Kidney (tissue), 13 donors: ENCODE measurements at regions not wholly inside any gene's neighbourhood (a gene's known extent, or its start where the extent isn't known, plus 50 kb on each side); places are given as distances from the start of the nearest gene placed in this dataset.

ENCODE experiments used
- DNase-seq, 5 donors: peaks; one replicate each; pipeline ENCODE4 v3.0.0-alpha.2; 2013 to 2020
- FAIRE-seq: peaks from 2 replicates; lab custom pipeline; 2012; peaks lifted over from hg19 to GRCh38; lab: Jason Lieb, UNC
- H3K27ac ChIP-seq, 2 donors: one replicate each; pipeline ENCODE4 v1.7.0; 2013; ENCODE audit warnings: low read depth in 2 of 2, low read length in 2 of 2, inconsistent platforms in 1 of 2
- H3K27me3 ChIP-seq: one replicate; pipeline ENCODE4 v1.7.1; 2013; ENCODE audit warnings: low read length, inconsistent platforms; ENCODE audit not compliant: control insufficient read depth, insufficient read depth
- H3K36me3 ChIP-seq, 3 donors: one replicate each; pipeline versions ENCODE4 v1.7.0 to v1.7.1; 2013; ENCODE audit warnings: low read length in 3 of 3, control low read depth in 1 of 3, inconsistent platforms in 1 of 3; ENCODE audit not compliant: insufficient read depth in 3 of 3, control insufficient read depth in 2 of 3
- H3K4me1 ChIP-seq, 3 donors: one replicate each; pipeline versions ENCODE4 v1.7.0 to v1.7.1; 2013; ENCODE audit warnings: low read length in 3 of 3, inconsistent platforms in 1 of 3, low read depth in 1 of 3; ENCODE audit not compliant: control insufficient read depth in 2 of 3, insufficient read depth in 2 of 3
- H3K4me3 ChIP-seq, 3 donors: one replicate each; pipeline versions ENCODE4 v1.7.0 to v1.8.1; 2013; ENCODE audit warnings: low read length in 3 of 3, control low read depth in 1 of 3, inconsistent platforms in 1 of 3
- H3K9ac ChIP-seq, 3 donors: one replicate each; pipeline versions ENCODE4 v1.7.0 to v1.7.1; 2013; ENCODE audit warnings: low read length in 3 of 3, control low read depth in 1 of 3, inconsistent platforms in 1 of 3
- H3K9me3 ChIP-seq, 3 donors: one replicate each; pipeline versions ENCODE4 v1.7.0 to v1.7.1; 2013; ENCODE audit warnings: low read length in 3 of 3, control low read depth in 1 of 3, inconsistent platforms in 1 of 3; ENCODE audit not compliant: control insufficient read depth in 2 of 3, insufficient read depth in 1 of 3
- intact Hi-C: fragments of 100-400 bp; cut with DNase I; formaldehyde crosslinking; loops from one replicate; pipeline ENCODE4 v1.11.1; 2022
- TF ChIP-seq, protein P1 (sequence below): IDR thresholded peaks from 3 replicates; pipeline ENCODE4 v1.5.1; 2012; ENCODE audit warnings: mild to moderate bottlenecking, moderate library complexity, borderline replicate concordance; ENCODE audit not compliant: insufficient read depth; ENCODE audit errors: extremely low read depth
- donor health status: control.
- donor health status: control.
- donor health status: control.
- donor health status: control.
- donor health status: control.
- donor health status: DM: yes; HTN: yes; CAD: no.
- donor health status: Normal renal cell carcinoma (clear cell type).

DNA sequence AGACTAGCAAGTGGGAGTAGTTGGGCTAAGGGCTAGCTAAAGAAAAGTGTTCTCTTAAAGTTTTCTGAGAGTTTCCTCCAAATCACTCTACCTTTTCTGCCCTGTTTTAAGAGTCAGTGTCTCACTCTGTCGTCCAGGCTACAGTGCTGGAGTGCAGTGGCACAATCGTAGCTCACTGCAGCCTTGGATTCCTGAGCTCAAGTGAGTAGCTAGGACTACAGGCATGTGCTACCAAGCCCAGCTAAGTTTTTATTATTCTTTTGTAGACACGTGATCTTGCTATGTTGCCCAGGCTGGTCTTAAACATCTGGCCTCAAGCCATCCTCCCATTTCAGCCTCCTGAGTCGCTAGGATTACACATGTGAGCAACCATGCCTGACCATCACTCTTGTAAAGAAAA, 378.9 kb downstream of the CAAP1 start:
- TF ChIP-seq, protein P1, sequence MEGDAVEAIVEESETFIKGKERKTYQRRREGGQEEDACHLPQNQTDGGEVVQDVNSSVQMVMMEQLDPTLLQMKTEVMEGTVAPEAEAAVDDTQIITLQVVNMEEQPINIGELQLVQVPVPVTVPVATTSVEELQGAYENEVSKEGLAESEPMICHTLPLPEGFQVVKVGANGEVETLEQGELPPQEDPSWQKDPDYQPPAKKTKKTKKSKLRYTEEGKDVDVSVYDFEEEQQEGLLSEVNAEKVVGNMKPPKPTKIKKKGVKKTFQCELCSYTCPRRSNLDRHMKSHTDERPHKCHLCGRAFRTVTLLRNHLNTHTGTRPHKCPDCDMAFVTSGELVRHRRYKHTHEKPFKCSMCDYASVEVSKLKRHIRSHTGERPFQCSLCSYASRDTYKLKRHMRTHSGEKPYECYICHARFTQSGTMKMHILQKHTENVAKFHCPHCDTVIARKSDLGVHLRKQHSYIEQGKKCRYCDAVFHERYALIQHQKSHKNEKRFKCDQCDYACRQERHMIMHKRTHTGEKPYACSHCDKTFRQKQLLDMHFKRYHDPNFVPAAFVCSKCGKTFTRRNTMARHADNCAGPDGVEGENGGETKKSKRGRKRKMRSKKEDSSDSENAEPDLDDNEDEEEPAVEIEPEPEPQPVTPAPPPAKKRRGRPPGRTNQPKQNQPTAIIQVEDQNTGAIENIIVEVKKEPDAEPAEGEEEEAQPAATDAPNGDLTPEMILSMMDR = no peak
- H3K27me3 ChIP-seq = no peaks in the 10 kb centered on the region
- H3K4me1 ChIP-seq = no peaks in the 10 kb centered on the region
- H3K36me3 ChIP-seq = no peaks in the 10 kb centered on the region
- FAIRE-seq (no peak), DNase-seq (no peak)
- H3K9ac ChIP-seq = no peak overlapping the region
- H3K9me3 ChIP-seq = no peaks in the 10 kb centered on the region
- intact Hi-C loops = no loop called here
- H3K27ac ChIP-seq = no peak overlapping the region
- no peak overlapping the region for H3K4me3 ChIP-seq

DNA sequence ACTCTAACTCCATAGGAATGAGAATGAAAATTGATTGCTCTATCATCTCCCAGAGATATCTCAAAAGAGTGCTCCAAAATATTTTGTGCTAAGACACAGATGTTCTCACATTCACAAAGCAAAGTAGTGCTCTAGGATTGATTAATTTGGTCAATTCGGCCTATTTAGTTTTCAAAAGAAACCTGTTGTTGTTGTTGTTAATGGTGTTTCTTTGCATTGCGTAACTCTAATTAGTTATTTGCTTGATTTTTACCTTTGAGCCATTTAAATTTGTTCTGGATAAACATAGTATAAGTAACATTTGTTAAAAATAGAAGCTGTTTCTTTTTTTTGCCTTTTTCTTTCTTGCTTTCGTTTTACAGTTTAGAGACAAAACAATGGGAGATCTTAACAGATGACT, 382.5 kb downstream of the CAAP1 start:
- Histone ChIP-seq H3K4me1 (no peaks in the 10 kb centered on the region), H3K4me3 (no peak overlapping the region), H3K9ac (no peak overlapping the region), H3K27me3 (no peaks in the 10 kb centered on the region), H3K36me3 (no peaks in the 10 kb centered on the region), H3K27ac (no peak overlapping the region), H3K9me3 (no peaks in the 10 kb centered on the region)
- TF ChIP-seq, protein P1 = no peak
- intact Hi-C loops = no loop called here
- FAIRE-seq (no peak), DNase-seq (no peak)

DNA sequence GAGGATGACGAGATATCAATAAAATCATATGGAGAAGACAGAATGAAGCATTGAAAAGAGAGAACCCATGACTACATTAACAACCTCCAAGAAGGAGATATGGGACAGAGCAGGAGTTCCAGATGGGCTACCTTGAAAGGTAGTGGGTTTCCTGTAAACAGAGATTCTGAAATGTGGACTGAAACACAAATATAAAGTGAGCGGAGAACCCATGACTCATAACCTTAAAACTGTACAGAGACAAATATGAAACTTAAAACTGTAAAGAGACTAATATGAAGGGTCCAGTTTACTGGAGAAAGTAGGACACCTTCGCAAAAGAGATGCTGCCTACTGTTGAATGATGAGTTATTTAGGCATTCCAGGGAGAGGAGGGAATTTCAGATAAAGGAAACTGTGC, 383.7 kb downstream of the CAAP1 start:
- DNase-seq = no peak
- H3K27me3 ChIP-seq = no peaks in the 10 kb centered on the region
- no peaks in the 10 kb centered on the region for H3K9me3 ChIP-seq
- H3K36me3 ChIP-seq = no peaks in the 10 kb centered on the region
- H3K4me1 ChIP-seq = no peaks in the 10 kb centered on the region
- no peak overlapping the region for H3K27ac ChIP-seq
- TF ChIP-seq, protein P1 = no peak
- intact Hi-C loops = no loop called here
- H3K9ac ChIP-seq = no peak overlapping the region
- no peak for FAIRE-seq
- H3K4me3 ChIP-seq = no peak overlapping the region

DNA sequence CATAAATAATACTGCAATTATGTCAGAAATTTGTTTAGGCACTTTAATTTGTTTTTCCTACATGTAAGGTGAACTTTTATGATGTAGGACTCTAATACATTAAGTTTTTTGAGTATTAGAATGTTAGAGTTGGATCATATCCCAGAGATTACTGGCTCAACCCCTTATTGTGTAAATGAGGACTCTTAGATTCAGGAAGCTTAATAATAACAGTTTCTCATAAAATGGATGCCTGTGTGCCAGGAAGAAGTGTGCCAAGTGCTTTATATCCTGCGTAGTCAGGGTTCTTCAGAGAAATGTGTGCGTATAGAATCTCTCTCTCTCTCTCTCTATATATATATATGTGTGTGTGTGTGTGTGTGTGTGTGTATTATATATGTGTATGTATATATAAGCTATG, 388.5 kb downstream of the CAAP1 start:
- FAIRE-seq (no peak), DNase-seq (peak in 2 of 5 donors; percentile 7 to 19)
- no peaks in the 10 kb centered on the region for H3K36me3 ChIP-seq
- intact Hi-C loops = no loop called here
- TF ChIP-seq, protein P1 = no peak
- no peak overlapping the region for H3K27ac ChIP-seq
- H3K9ac ChIP-seq = no peak overlapping the region
- no peaks in the 10 kb centered on the region for H3K27me3 ChIP-seq
- no peaks in the 10 kb centered on the region for H3K9me3 ChIP-seq
- H3K4me3 ChIP-seq = no peak overlapping the region
- no peaks in the 10 kb centered on the region for H3K4me1 ChIP-seq
